IMR-90 (cell line): ENCODE measurements at regions not wholly inside any gene's neighbourhood (a gene's known extent, or its start where the extent isn't known, plus 50 kb on each side); places are given as distances from the start of the nearest gene placed in this dataset.

Source experiments
- ATAC-seq: fragments of 200-7000 bp; cut with Tn5 transposase; 2 replicates; pipeline ENCODE4 v1.9.1; 2020; ENCODE audit warnings: low read depth, mild to moderate bottlenecking, moderate library complexity
- BruUV-seq: library from RNA; stranded (reverse); fragments of 400-500 nt; replicated peaks from 2 replicates; lab custom pipeline; 2021; lab: Mats Ljungman, UMichigan
- CTCF ChIA-PET: fragments of 300-600 bp; formaldehyde crosslinking; extraction: SDS; loops from one replicate; lab custom pipeline; 2021; ENCODE audit warnings: antibody characterized with exemption; lab: Yijun Ruan, JAX
- POLR2A ChIA-PET: fragments of 300-600 bp; sonication (Branson Sonifier 250); formaldehyde crosslinking; loops from one replicate; lab custom pipeline; 2022; ENCODE audit warnings: antibody characterized with exemption; ENCODE audit not compliant: unreplicated experiment; lab: Charles Lee
- DNase-seq: peaks from one replicate; pipeline ENCODE4 v3.0.0; 2013
- H2AFZ ChIP-seq: replicated peaks from 2 replicates; pipeline ENCODE3; 2013; ENCODE audit warnings: low read length, mild to moderate bottlenecking; ENCODE audit not compliant: poor library complexity
- H2AK5ac ChIP-seq: 2 replicates; pipeline ENCODE4 v1.6.1; 2013; ENCODE audit warnings: low read depth, low read length, inconsistent platforms
- H2AK9ac ChIP-seq: replicated peaks from 2 replicates; pipeline ENCODE3; 2013; ENCODE audit warnings: mild to moderate bottlenecking, low read depth, low read length, moderate library complexity; ENCODE audit not compliant: poor library complexity
- H2BK120ac ChIP-seq: 2 replicates; pipeline ENCODE4 v1.6.1; 2013; ENCODE audit warnings: low read depth, low read length, inconsistent platforms
- H2BK15ac ChIP-seq: 3 replicates; pipeline ENCODE4 v1.6.1; 2013; ENCODE audit warnings: low read depth, low read length, inconsistent platforms
- H2BK20ac ChIP-seq: 2 replicates; pipeline ENCODE4 v1.6.1; 2013; ENCODE audit warnings: low read depth, mild to moderate bottlenecking, inconsistent platforms, low read length, moderate library complexity
- H2BK5ac ChIP-seq: 2 replicates; pipeline ENCODE4 v1.6.1; 2013; ENCODE audit warnings: mild to moderate bottlenecking, low read depth, low read length, inconsistent platforms; ENCODE audit not compliant: poor library complexity, severe bottlenecking
- H3K14ac ChIP-seq: replicated peaks from 2 replicates; pipeline ENCODE4 v1.6.1; 2013; ENCODE audit warnings: low read depth, low read length, inconsistent platforms
- H3K18ac ChIP-seq: 2 replicates; pipeline ENCODE4 v1.6.1; 2013; ENCODE audit warnings: low read depth, low read length, control low read depth
- H3K23ac ChIP-seq: 2 replicates; pipeline ENCODE4 v1.6.1; 2013; ENCODE audit warnings: low read depth, low read length, inconsistent platforms
- H3K27ac ChIP-seq: 2 replicates; pipeline ENCODE4 v1.5.1; 2013; ENCODE audit warnings: mild to moderate bottlenecking, control low read depth, low read length; ENCODE audit not compliant: insufficient read depth
- H3K27me3 ChIP-seq: 2 replicates; pipeline ENCODE4 v1.6.1; 2013; ENCODE audit warnings: low read length; ENCODE audit not compliant: control insufficient read depth, insufficient read depth
- H3K36me3 ChIP-seq: 2 replicates; pipeline ENCODE4 v1.6.1; 2013; ENCODE audit warnings: low read length, mixed read lengths; ENCODE audit not compliant: control insufficient read depth, insufficient read depth
- H3K4ac ChIP-seq: 2 replicates; pipeline ENCODE4 v1.6.1; 2013; ENCODE audit warnings: low read depth, low read length, inconsistent platforms
- H3K4me1 ChIP-seq: 2 replicates; pipeline ENCODE4 v1.6.1; 2013; ENCODE audit warnings: low read length, mixed read lengths; ENCODE audit not compliant: control insufficient read depth, insufficient read depth
- H3K4me2 ChIP-seq: 2 replicates; pipeline ENCODE4 v1.6.1; 2013; ENCODE audit warnings: low read depth, mild to moderate bottlenecking, control low read depth, low read length, moderate library complexity
- H3K4me3 ChIP-seq: 2 replicates; pipeline ENCODE4 v1.5.1; 2013; ENCODE audit warnings: low read depth, mild to moderate bottlenecking, control low read depth, low read length, moderate library complexity; ENCODE audit not compliant: insufficient read depth
- H3K56ac ChIP-seq: 2 replicates; pipeline ENCODE4 v1.6.1; 2013; ENCODE audit warnings: low read length, inconsistent platforms; ENCODE audit not compliant: insufficient read depth; ENCODE audit errors: extremely low read depth
- H3K79me1 ChIP-seq, 2 experiments: 2 replicates each; pipeline ENCODE4 v1.6.1; 2013; ENCODE audit warnings: low read length in 2 of 2, inconsistent platforms in 1 of 2, low read depth in 1 of 2
- H3K9ac ChIP-seq: 2 replicates; pipeline ENCODE4 v1.6.1; 2013; ENCODE audit warnings: low read depth, low read length, control low read depth
- H3K9me1 ChIP-seq: 2 replicates; pipeline ENCODE4 v1.6.1; 2013; ENCODE audit warnings: low read length, inconsistent platforms; ENCODE audit not compliant: insufficient read depth
- H3K9me3 ChIP-seq: 2 replicates; pipeline ENCODE4 v1.6.1; 2013; ENCODE audit warnings: low read length; ENCODE audit not compliant: control insufficient read depth, insufficient read depth
- H4K20me1 ChIP-seq: 2 replicates; pipeline ENCODE4 v1.6.1; 2013; ENCODE audit warnings: low read length, inconsistent platforms; ENCODE audit not compliant: insufficient read depth
- H4K5ac ChIP-seq: 2 replicates; pipeline ENCODE4 v1.6.1; 2013; ENCODE audit warnings: mild to moderate bottlenecking, low read depth, low read length, control low read depth
- H4K8ac ChIP-seq, 2 experiments: 2 replicates each; pipeline ENCODE4 v1.6.1; 2013; ENCODE audit warnings: low read depth in 2 of 2, low read length in 2 of 2, control low read depth in 1 of 2, inconsistent platforms in 1 of 2
- H4K91ac ChIP-seq: 2 replicates; pipeline ENCODE4 v1.6.1; 2013; ENCODE audit warnings: low read depth, low read length, inconsistent platforms; ENCODE audit not compliant: insufficient read depth
- MAFK ChIP-seq: IDR thresholded peaks from 2 replicates; pipeline ENCODE4 v1.6.1; 2012; ENCODE audit warnings: low read depth, low read length, improper control_type of control experiment
- POLR2A ChIP-seq: IDR thresholded peaks from 2 replicates; pipeline ENCODE4 v1.6.1; 2012; ENCODE audit warnings: mild to moderate bottlenecking, low read depth, low read length
- WGBS, 2 experiments: methylation state at CpG; one replicate each; pipeline versions ENCODE4 v1.1.5 to v1.1.7; 2013; ENCODE audit warnings: missing lambda C conversion rate in 2 of 2; ENCODE audit not compliant: insufficient read length in 1 of 2; ENCODE audit errors: extremely low coverage in 2 of 2; 5-methylcytosine and 5-hydroxymethylcytosine counted together
- dilution Hi-C: fragments of 300-500 bp; cut with HindIII; formaldehyde crosslinking; loops from one replicate; pipeline ENCODE4 v1.14.3; 2018; ENCODE audit warnings: low sequenced_read_pairs; ENCODE audit not compliant: unreplicated experiment
- in situ Hi-C: fragments of 300-500 bp; cut with MboI; formaldehyde crosslinking; loops from 3 replicates; pipeline ENCODE4 v1.14.3; 2019; ENCODE audit warnings: low sequenced_read_pairs, inconsistent platforms, mixed read lengths
- intact Hi-C: fragments of 100-400 bp; cut with micrococcal nuclease; formaldehyde crosslinking; loops from 2 replicates; pipeline ENCODE4 v1.10.0; 2022

DNA sequence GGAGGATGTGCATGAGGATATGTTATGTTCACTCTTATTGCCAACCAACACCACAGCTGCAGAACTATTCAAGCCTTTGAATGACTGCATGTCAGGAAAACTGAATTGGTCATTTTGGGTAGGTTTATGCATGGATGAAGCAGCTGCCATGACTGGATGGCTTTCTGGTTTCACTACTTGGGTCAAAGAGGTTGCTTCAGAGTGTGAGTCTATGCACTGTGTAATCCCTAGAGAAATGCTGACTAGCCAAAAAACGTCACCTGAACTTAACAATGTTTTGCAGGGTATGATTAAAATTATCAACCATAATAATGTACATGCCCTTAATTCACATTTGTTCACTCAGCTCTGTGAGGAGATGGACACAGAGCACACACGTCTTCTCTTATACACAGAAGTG is 206.7 kb upstream of the RBBP8 start:
- no peak overlapping the region for H3K9ac ChIP-seq
- no peaks in the 10 kb centered on the region for H3K9me3 ChIP-seq
- intact Hi-C loops (no loop called here), in situ Hi-C loops (no loop called here), dilution Hi-C loops (no loop called here)
- no peaks in the 10 kb centered on the region for H3K79me1 ChIP-seq
- ATAC-seq (no peak), DNase-seq (no peak)
- no peaks in the 10 kb centered on the region for H4K20me1 ChIP-seq
- H3K23ac ChIP-seq = no peak overlapping the region
- H3K4me2 ChIP-seq = no peak overlapping the region
- no peak overlapping the region for H4K8ac ChIP-seq
- no peaks in the 10 kb centered on the region for H3K36me3 ChIP-seq
- no peak overlapping the region for H4K91ac ChIP-seq
- POLR2A ChIA-PET = no interaction called here
- H3K14ac ChIP-seq = no peak overlapping the region
- no peaks in the 10 kb centered on the region for H3K9me1 ChIP-seq
- no peak overlapping the region for H4K5ac ChIP-seq
- no peak overlapping the region for H3K18ac ChIP-seq
- no peak overlapping the region for H3K27ac ChIP-seq
- no TSS peak for BruUV-seq
- no peak overlapping the region for H3K4me3 ChIP-seq
- H3K27me3 ChIP-seq = peaks cover 9% of the 10 kb centered on the region; the same call in 1 of the 2 replicates
- TF ChIP-seq MAFK (peak; percentile 96), POLR2A (no peak)
- CTCF ChIA-PET = no interaction called here
- H2BK5ac ChIP-seq = no peak overlapping the region
- H2AK5ac ChIP-seq = no peak overlapping the region
- no peak overlapping the region for H3K56ac ChIP-seq
- H2BK120ac ChIP-seq = no peak overlapping the region
- no peak overlapping the region for H2BK15ac ChIP-seq
- H3K4me1 ChIP-seq = no peaks in the 10 kb centered on the region
- H2AFZ ChIP-seq = no peak overlapping the region
- WGBS, 2 experiments = no CpG with 5 or more reads among the region's 2 CpGs
- H2AK9ac ChIP-seq = no peak overlapping the region
- no peak overlapping the region for H3K4ac ChIP-seq
- no peak overlapping the region for H2BK20ac ChIP-seq
